Adrenal gland (tissue), 5 donors: ENCODE measurements at regions not wholly inside any gene's neighbourhood (a gene's known extent, or its start where the extent isn't known, plus 50 kb on each side); places are given as distances from the start of the nearest gene placed in this dataset.

Experiments used
- POLR2A ChIP-seq, 2 donors: fragments of 450-650 bp; IDR thresholded peaks; one replicate each; pipeline ENCODE4 v1.6.1; 2017; ENCODE audit warnings: antibody characterized with exemption in 2 of 2, mild to moderate bottlenecking in 2 of 2, moderate library complexity in 1 of 2
- TF ChIP-seq, protein P1 (sequence below), 6 experiments: fragments of 450-650 bp in 4 of 6; fragments of 200-600 bp in 2 of 6; sonication (generic) in 1 of 6; IDR thresholded peaks; 1 replicate in 5 of 6; 2 replicates in 1 of 6; pipeline versions ENCODE4 v1.5.1 to v1.8.0; 2016 to 2021; ENCODE audit warnings: antibody characterized with exemption in 6 of 6, mild to moderate bottlenecking in 2 of 6, moderate library complexity in 1 of 6
- donor health status: DM: no; HTN: no; CAD: no.

DNA sequence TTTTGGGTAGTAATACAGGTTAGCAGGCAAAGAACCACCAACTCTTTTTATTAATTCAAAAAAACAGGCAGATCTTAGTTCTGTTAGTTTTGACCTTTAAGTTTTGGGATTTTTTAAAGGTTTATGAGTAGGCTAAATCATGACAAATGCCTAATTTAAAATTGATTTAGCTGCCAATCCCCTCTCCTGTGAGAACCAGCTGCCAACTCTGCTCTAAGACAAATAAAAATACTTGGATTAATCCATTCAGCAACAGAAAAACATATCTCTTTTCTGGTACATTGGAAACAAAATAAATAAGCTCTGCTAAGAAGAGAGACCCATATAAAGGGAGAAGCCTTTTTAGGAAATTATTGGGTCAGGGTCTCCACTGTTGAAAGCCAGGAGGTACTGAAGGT is 160.8 kb downstream of the NTMT2 start:
- TF ChIP-seq, protein P1, sequence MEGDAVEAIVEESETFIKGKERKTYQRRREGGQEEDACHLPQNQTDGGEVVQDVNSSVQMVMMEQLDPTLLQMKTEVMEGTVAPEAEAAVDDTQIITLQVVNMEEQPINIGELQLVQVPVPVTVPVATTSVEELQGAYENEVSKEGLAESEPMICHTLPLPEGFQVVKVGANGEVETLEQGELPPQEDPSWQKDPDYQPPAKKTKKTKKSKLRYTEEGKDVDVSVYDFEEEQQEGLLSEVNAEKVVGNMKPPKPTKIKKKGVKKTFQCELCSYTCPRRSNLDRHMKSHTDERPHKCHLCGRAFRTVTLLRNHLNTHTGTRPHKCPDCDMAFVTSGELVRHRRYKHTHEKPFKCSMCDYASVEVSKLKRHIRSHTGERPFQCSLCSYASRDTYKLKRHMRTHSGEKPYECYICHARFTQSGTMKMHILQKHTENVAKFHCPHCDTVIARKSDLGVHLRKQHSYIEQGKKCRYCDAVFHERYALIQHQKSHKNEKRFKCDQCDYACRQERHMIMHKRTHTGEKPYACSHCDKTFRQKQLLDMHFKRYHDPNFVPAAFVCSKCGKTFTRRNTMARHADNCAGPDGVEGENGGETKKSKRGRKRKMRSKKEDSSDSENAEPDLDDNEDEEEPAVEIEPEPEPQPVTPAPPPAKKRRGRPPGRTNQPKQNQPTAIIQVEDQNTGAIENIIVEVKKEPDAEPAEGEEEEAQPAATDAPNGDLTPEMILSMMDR (IDR thresholded peaks at IDR 0.05), result no peak
- no peak for TF ChIP-seq POLR2A (IDR thresholded peaks at IDR 0.05)
